Lower leg skin (tissue), 3 donors: ENCODE measurements at regions not wholly inside any gene's neighbourhood (a gene's known extent, or its start where the extent isn't known, plus 50 kb on each side); places are given as distances from the start of the nearest gene placed in this dataset.

Experiments
- CTCF ChIP-seq, 3 donors: fragments of 450-650 bp; IDR thresholded peaks; one replicate each; pipeline ENCODE4 v1.5.1; 2016; ENCODE audit warnings: antibody characterized with exemption in 3 of 3, mild to moderate bottlenecking in 3 of 3, moderate library complexity in 2 of 3
- POLR2A ChIP-seq, 2 donors: fragments of 450-650 bp; IDR thresholded peaks; one replicate each; pipeline ENCODE4 v1.6.1; 2016 to 2017; ENCODE audit warnings: antibody characterized with exemption in 2 of 2, mild to moderate bottlenecking in 1 of 2, moderate library complexity in 1 of 2

GRCh38 chr1:37415611-37416244 lies 58.7 kb upstream of the ZC3H12A start:
- TF ChIP-seq CTCF (IDR thresholded peaks at IDR 0.05) = no peak
- TF ChIP-seq POLR2A (IDR thresholded peaks at IDR 0.05) = no peak
